Adipocyte (in vitro differentiated cells): ENCODE measurements at regions not wholly inside any gene's neighbourhood (a gene's known extent, or its start where the extent isn't known, plus 50 kb on each side); places are given as distances from the start of the nearest gene placed in this dataset.
"Not testable (repeated sequence)": the region's sequence is repeated elsewhere in the genome, so short reads cannot be mapped to it uniquely, and the experiment has no call there.

Source experiments
- DNase-seq: peaks from one replicate; pipeline ENCODE4 v3.0.0-alpha.2; 2015; ENCODE audit warnings: low read depth
- H3K27me3 ChIP-seq: replicated peaks from 2 replicates; pipeline ENCODE4 v1.7.0; 2013; ENCODE audit warnings: mild to moderate bottlenecking, low read length, moderate library complexity; ENCODE audit not compliant: control insufficient read depth, insufficient read depth
- H3K36me3 ChIP-seq: 2 replicates; pipeline ENCODE4 v1.7.0; 2013; ENCODE audit warnings: low read length, mild to moderate bottlenecking, moderate library complexity; ENCODE audit not compliant: control insufficient read depth, insufficient read depth, severe bottlenecking
- H3K4me1 ChIP-seq: 2 replicates; pipeline ENCODE4 v1.7.0; 2013; ENCODE audit warnings: mild to moderate bottlenecking, low read length, moderate library complexity; ENCODE audit not compliant: control insufficient read depth, insufficient read depth
- H3K4me3 ChIP-seq: 2 replicates; pipeline ENCODE4 v1.7.0; 2013; ENCODE audit warnings: mild to moderate bottlenecking, low read length, moderate library complexity
- H3K9ac ChIP-seq: 2 replicates; pipeline ENCODE4 v1.7.0; 2013; ENCODE audit warnings: mild to moderate bottlenecking, low read length, moderate library complexity
- H3K9me3 ChIP-seq: 2 replicates; pipeline ENCODE4 v1.7.0; 2013; ENCODE audit warnings: mild to moderate bottlenecking, low read length, moderate library complexity; ENCODE audit not compliant: control insufficient read depth

DNA sequence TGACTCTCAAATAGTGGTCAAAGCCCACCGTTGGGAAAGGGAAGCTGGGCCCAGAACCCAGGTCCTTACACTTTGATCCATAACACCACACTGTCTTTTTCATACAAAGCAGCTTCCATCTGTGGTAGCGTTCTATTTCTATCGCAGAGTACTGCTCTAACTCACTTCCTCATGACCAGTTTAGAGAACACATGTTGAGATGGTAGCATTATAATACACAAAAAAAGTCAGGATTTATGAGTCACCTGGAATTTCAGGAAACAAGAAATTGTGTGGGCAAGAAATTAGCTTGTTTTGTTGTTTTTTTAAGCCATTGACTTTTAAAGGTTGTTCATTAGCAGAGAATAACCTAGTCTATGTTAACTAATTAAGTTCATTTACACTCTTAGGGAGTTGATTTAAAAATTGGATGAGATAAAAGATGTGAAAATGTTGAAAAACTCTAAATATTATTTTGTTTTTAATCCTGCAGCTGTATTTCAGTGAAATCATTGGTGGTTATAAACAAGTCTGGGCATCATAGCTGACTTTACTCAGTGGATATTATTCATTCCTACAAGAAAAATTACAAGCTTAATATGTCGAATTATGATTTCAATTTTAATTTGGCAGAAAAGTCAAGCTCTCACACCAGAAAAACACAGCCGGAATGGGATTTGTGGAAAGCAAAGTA is 1011.1 kb upstream of the HS3ST1 start:
- DNase-seq, result no peak
- H3K27me3 ChIP-seq, result no peaks in the 10 kb centered on the region
- no peaks in the 10 kb centered on the region for H3K9me3 ChIP-seq
- no peak overlapping the region for H3K4me3 ChIP-seq
- H3K9ac ChIP-seq, result no peak overlapping the region
- no peaks in the 10 kb centered on the region for H3K36me3 ChIP-seq
- no peaks in the 10 kb centered on the region for H3K4me1 ChIP-seq

DNA sequence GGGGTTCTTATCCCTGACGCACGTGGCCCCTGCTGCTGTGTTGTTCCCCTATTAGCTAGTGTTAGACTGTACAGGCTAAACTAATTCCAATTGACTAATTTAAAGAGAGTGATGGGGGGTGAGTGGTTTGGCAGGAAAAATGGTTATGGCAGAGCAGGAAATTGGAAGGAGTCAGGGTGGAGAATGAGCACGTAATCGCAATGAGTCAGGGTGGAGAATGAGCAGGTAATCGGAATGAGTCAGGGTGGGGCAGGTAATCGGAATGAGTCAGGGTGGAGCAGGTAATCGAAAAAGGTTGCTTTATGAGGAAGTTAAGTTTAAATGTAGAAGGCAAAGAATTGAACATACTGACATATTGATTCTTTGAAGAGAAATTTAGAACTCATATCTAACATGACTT is 1002.6 kb upstream of the HS3ST1 start:
- not testable (repeated sequence) for H3K9me3 ChIP-seq, H3K36me3 ChIP-seq, H3K9ac ChIP-seq, H3K4me1 ChIP-seq, H3K4me3 ChIP-seq, H3K27me3 ChIP-seq, DNase-seq

DNA sequence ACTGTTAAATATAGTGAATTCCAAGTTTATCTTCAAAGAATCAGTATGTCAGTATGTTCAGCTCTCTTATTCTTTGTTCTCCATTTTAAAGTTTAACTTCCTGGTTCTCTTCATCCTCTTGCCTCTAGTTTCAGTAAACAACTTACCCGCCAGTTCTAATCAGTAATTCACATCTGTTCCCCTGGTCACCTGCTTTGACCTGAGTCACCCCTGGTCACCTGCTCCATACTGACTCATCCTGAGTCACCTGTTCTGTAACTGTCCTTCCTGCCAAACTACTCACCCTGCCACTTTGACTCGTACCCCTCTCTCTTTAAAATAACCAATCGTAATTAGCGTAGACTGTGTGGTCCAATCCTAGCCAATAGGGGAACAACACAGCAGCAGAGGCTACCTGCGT is 992.7 kb upstream of the HS3ST1 start:
- Histone ChIP-seq H3K4me3 (no peak overlapping the region), H3K9me3 (no peaks in the 10 kb centered on the region), H3K9ac (no peak overlapping the region), H3K27me3 (no peaks in the 10 kb centered on the region), H3K36me3 (no peaks in the 10 kb centered on the region), H3K4me1 (no peaks in the 10 kb centered on the region)
- DNase-seq, result no peak

DNA sequence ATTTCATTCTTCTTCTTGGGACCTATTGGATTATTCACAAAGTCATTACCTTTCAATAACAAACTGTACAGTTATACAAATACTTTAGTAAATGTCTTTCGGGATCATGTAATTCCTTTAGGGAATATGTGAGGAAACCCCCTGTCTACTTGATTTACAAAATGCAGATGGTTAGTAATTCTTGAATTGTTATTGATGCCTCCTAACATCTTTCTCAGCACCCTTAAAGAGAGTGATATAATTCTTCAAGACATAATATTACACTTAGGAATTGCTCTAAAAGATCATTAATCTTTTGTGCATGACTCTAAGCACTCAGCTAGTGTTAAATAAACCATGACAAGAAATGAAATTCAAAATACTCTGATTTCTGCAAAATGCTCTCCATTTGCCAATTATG is 988.1 kb upstream of the HS3ST1 start:
- H3K36me3 ChIP-seq, result no peaks in the 10 kb centered on the region
- no peak for DNase-seq
- no peaks in the 10 kb centered on the region for H3K27me3 ChIP-seq
- H3K9me3 ChIP-seq, result no peaks in the 10 kb centered on the region
- no peak overlapping the region for H3K9ac ChIP-seq
- H3K4me1 ChIP-seq, result no peaks in the 10 kb centered on the region
- H3K4me3 ChIP-seq, result no peak overlapping the region

DNA sequence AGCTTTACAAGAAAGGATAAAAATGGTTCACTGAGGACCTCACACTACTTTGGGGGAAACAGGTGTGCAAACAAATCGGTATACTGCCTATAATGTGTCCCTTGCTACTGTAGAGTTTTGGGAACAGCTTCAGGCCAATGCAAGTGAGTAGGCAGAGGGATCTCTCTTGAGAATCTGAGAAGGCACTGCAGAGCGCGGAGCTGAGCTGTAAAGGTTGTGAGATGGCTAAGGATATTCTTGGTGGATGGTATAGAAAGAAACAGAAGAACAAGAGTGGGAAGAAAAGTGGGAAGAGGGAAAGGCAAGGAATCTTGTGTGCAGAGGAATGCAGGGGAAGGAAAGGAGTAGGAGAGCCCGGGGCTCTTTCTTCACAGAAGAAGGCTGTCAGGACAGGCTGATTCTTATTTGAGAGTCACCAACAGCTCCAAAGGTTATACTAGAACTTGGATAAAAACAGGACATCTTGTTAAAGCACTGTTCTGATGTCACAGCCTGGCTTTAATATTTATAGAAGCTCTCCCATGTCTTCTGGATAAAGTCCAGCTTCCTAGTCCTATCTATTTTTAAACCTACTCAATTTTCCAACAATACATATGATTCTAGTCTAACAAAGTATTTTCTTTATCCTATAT is 985.6 kb upstream of the HS3ST1 start:
- H3K36me3 ChIP-seq, result no peaks in the 10 kb centered on the region
- no peaks in the 10 kb centered on the region for H3K9me3 ChIP-seq
- H3K9ac ChIP-seq, result no peak overlapping the region
- DNase-seq, result no peak
- no peak overlapping the region for H3K4me3 ChIP-seq
- peaks cover 3% of the 10 kb centered on the region for H3K4me1 ChIP-seq
- H3K27me3 ChIP-seq, result no peaks in the 10 kb centered on the region

DNA sequence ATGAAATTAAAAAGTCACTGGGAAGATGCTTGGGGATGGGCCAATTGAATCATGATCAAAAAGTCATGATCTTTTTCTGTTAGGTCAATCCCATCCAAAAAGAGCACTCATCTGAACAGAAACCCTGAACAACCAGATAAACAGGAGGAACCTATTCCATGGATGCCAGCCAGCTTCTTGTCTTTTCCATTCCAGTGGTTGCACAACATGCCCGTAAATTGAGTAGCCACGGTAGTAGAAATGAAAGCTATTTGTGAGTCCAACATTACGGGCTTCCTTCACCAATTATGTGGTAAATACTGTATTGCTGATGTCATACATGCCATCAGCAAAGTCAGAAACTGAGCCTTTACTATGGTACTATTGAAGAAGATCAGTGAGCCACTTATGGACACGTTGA is 982.4 kb upstream of the HS3ST1 start:
- no peak for DNase-seq
- Histone ChIP-seq H3K4me3 (no peak overlapping the region), H3K9me3 (no peaks in the 10 kb centered on the region)

DNA sequence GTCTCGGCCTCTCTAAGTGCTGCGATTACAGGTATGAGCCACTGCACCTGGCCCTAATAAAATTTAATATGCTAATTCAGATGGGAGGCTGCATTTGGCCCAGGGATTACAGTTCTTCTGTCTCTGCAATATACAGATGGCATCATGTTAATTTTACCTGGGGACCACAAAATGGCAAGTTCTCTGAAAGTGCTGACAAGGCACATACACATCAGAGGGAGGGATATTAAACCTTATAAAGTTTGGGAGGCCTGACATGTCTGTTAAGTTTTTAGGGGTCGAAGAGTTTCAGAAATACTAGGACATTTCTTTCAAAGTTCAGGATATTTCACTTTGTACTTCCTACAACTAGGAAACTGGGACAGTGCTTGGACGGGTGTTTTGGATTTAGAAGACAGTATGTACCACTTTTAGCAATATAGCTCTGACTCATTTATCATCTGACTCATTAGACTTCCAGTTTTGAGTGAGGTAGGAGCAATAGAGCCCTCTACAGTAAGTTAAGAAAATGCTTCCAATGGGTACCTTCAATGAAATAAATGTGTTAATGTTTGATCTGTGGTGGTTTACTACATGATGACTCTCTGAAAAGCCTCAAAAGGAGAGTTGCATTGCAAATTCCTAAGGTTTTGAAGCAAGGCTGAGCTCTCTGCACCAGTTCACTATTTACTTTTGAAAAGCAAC is 981.0 kb upstream of the HS3ST1 start:
- Histone ChIP-seq H3K27me3 (no peaks in the 10 kb centered on the region), H3K36me3 (no peaks in the 10 kb centered on the region), H3K9ac (no peak overlapping the region), H3K9me3 (no peaks in the 10 kb centered on the region), H3K4me1 (peaks cover 3% of the 10 kb centered on the region), H3K4me3 (no peak overlapping the region)
- peak; percentile 0 for DNase-seq

More for the DNA sequence above, 982.4 kb upstream of the HS3ST1 start:
- Histone ChIP-seq H3K9ac (no peak overlapping the region), H3K36me3 (no peaks in the 10 kb centered on the region), H3K27me3 (no peaks in the 10 kb centered on the region), H3K4me1 (peaks cover 3% of the 10 kb centered on the region)

DNA sequence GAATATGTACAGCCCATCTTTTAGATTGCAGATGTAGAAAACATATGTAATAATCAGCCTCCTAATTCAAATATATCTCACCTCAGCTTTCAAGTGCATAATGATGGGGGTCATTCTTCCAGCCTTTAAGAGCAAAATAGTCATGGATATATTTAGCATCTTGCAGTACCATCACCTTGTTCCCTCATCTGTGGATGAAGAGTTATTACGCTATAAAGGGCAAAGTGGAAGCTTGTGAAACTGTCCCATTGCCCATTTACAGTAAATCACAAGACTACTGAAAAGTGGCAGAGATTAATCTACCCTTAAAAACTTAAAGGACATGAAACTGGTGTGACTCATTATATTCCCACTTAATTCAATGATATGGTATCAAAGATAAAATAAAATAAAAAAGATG is 979.7 kb upstream of the HS3ST1 start:
- DNase-seq, result no peak
- H3K4me3 ChIP-seq, result no peak overlapping the region
- H3K4me1 ChIP-seq, result peaks cover 3% of the 10 kb centered on the region
- no peaks in the 10 kb centered on the region for H3K36me3 ChIP-seq
- no peak overlapping the region for H3K9ac ChIP-seq
- H3K27me3 ChIP-seq, result no peaks in the 10 kb centered on the region
- no peaks in the 10 kb centered on the region for H3K9me3 ChIP-seq

DNA sequence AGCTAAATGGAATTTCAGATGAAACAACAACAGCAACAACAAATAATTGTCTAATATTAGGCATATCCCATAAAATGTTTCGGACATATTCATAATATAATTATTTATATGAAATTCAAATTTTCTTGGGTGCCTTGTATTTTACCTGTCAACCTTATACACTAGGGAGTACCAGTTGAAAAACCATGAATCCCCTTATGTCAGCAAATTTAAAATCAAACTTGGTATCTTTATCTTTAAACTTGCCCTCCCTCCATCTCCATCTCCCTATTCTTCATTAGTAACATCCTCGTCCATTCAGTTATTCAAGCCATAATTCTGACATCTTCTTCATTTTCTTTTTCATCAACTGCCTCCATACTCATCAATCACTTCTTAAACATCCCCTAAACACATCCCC is 974.5 kb upstream of the HS3ST1 start:
- Histone ChIP-seq H3K9ac (no peak overlapping the region), H3K4me3 (no peak overlapping the region), H3K36me3 (no peaks in the 10 kb centered on the region), H3K27me3 (no peaks in the 10 kb centered on the region), H3K4me1 (no peaks in the 10 kb centered on the region), H3K9me3 (no peaks in the 10 kb centered on the region)
- DNase-seq, result no peak

DNA sequence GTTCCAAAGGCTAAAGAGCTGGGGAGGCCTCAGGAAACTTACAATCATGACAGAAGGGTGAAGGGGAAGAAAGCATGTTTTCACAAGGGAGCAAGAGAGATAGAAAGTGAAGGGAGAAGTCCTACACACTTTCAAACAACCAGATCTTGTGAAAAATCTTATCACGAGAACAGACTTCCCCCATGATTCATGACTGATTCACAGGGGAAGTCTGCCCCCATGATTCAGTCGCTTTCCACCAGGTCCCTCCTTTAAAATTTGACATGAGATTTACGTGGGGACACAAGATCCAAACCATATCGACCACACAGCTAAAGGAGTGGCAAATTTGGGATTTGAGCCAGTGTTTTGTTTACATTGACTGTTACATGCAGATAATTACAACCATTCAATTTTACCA is 971.1 kb upstream of the HS3ST1 start:
- no peak for DNase-seq
- Histone ChIP-seq H3K27me3 (no peaks in the 10 kb centered on the region), H3K4me1 (no peaks in the 10 kb centered on the region), H3K9me3 (no peaks in the 10 kb centered on the region), H3K36me3 (no peaks in the 10 kb centered on the region), H3K9ac (no peak overlapping the region), H3K4me3 (no peak overlapping the region)

DNA sequence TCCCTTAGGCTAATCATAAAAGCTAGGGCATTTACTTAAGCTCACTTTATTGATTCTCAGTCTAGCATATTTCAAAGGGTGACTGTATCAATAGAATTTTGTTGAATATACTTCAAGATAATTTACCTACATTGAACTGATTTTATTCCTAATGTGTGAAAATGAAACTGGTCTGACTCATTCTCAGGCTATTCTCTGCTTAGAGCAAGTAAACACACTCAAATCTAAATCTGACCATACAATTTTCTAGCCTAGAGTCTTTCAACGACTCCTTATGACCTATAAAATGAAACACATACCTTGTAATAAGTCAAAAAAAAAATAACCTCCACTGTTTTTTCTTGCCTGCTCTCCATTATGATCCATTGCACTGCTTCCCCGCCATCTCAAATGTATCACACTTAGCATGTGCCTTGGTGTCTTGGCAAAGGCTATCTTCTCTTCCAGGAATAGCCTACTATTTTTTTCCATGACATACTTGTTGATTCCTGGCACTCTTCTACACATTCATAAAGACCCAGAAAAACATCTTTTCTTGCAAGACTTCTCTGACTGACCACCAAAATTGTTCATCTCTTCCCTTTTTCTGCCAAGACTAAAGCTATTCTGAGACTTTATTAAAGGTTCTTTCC is 965.1 kb upstream of the HS3ST1 start:
- Histone ChIP-seq H3K4me1 (no peaks in the 10 kb centered on the region), H3K27me3 (no peaks in the 10 kb centered on the region), H3K4me3 (peak overlapping the region; percentile 15), H3K36me3 (no peaks in the 10 kb centered on the region), H3K9me3 (no peaks in the 10 kb centered on the region), H3K9ac (peak overlapping the region; percentile 1)
- DNase-seq, result no peak
